ENCODE measurements at regions not wholly inside any gene's neighbourhood (a gene's known extent, or its start where the extent isn't known, plus 50 kb on each side); places are given as distances from the start of the nearest gene placed in this dataset.

GRCh38 chr9:73011956-73012355 is 59.1 kb upstream of the ALDH1A1 start:
- no peak for DNase-seq (ENCODE audit: low spot score)

DNA sequence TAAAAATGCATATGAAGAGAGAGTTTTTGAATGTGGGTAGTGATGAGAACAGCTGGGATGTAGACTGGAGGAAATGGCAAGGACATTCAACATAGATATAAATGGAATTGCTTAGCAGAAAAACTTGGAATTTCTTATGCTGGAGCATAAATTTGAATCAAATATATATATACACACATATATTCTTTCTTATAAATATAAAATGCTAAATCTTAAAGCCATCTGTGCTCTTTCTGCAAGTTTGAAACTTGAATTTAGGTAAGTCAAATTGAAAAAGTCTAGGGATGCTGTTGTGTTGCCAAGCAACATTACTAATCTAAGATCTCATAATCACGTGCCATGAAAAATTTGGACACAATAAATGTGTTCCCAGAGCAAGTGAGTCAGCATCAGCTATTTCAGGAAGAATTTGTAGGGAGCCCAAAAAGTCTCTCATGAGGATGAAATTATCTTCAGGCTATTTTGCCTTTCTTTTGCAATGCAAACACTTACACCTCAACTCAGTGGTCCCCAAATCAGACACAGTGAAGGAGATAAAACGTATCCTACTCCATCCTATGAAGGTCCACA is 58.4 kb upstream of the ALDH1A1 start:
- DNase-seq (ENCODE audit: low spot score) = no peak

GRCh38 chr9:73009649-73010288 is 56.9 kb upstream of the ALDH1A1 start:
- DNase-seq (ENCODE audit: low spot score) = no peak

DNA sequence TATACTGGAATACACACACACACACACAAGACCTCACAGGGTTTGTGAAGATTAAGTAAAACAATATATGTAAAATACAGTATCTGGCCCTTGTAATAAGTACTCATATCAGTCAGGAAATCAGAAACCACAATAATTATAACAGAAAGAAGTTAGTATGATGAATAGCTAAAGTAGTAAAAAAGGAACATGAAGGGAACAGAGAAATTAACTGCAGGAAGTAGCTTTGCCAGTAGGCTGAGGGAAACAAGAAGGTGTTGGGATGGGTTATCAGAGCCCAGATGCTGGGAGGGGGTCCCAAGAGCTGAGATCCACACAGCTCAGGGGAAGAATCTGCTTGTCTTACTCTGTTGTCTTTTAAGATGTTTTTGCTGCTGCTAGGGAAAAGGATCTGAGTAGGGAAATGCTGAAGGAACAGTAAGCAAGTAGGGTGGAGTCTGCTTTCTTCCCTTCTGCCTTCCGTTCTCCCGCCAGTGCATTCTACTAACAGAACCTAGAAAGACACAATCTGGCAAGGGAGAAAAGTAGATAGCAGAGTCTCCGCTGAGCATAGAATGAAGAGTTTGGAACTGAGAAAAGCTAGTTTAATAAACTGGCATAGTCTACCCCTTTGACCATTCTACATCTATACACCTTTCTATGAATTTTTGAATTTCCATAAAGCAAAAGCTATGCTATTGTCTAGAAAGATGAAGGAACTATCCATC is 55.3 kb upstream of the ALDH1A1 start:
- no peak for DNase-seq (ENCODE audit: low spot score)

- no peak for DNase-seq (ENCODE audit: low spot score)
These were observed 54.1 kb upstream of the ALDH1A1 start for GRCh38 chr9:73006986-73007385.
